Heart right ventricle (tissue), 16 donors: ENCODE measurements at regions not wholly inside any gene's neighbourhood (a gene's known extent, or its start where the extent isn't known, plus 50 kb on each side); places are given as distances from the start of the nearest gene placed in this dataset.

Experiments used
- ATAC-seq, 8 donors: fragments of 200-7000 bp; cut with Tn5 transposase; one replicate each; pipeline ENCODE4 v1.9.1; 2020; ENCODE audit warnings: mild to moderate bottlenecking in 8 of 8, moderate library complexity in 8 of 8, moderate number of reproducible peaks in 1 of 8
- DNase-seq, 2 donors: peaks; one replicate each; pipeline ENCODE4 v3.0.0-alpha.2; 2020
- H3K27ac ChIP-seq, 10 donors: fragments of 200-600 bp; sonication (generic) in 2 of 10; one replicate each; pipeline versions ENCODE4 v1.5.0 to v1.8.0; 2020 to 2022; ENCODE audit warnings: mild to moderate bottlenecking in 3 of 10
- H3K27me3 ChIP-seq, 7 donors: fragments of 200-600 bp; one replicate each; pipeline ENCODE4 v1.8.0; 2021 to 2022; ENCODE audit warnings: mild to moderate bottlenecking in 2 of 7
- H3K36me3 ChIP-seq, 9 donors: fragments of 200-600 bp; sonication (generic) in 1 of 9; one replicate each; pipeline versions ENCODE4 v1.5.0 to v1.8.0; 2020 to 2022; ENCODE audit warnings: mild to moderate bottlenecking in 2 of 9
- H3K4me1 ChIP-seq, 9 donors: fragments of 200-600 bp; sonication (generic) in 1 of 9; one replicate each; pipeline versions ENCODE4 v1.5.0 to v1.8.0; 2020 to 2022; ENCODE audit warnings: mild to moderate bottlenecking in 4 of 9
- H3K4me3 ChIP-seq, 10 donors: fragments of 200-600 bp; sonication (generic) in 2 of 10; one replicate each; pipeline versions ENCODE4 v1.5.0 to v1.8.0; 2020 to 2022; ENCODE audit warnings: mild to moderate bottlenecking in 7 of 10, moderate library complexity in 2 of 10
- H3K9me3 ChIP-seq, 11 donors: fragments of 200-600 bp in 10 of 11; sonication (generic) in 2 of 11; one replicate each; pipeline versions ENCODE4 v1.5.0 to v1.8.0; 2013 to 2022; ENCODE audit warnings: mild to moderate bottlenecking in 2 of 11, control low read depth in 1 of 11, moderate library complexity in 1 of 11
- WGBS, 2 donors: extraction: QIAGEN DNeasy Blood & Tissue Kit; methylation state at CpG; one replicate each; pipeline ENCODE4 v1.1.7; 2013; ENCODE audit warnings: inconsistent platforms in 1 of 2; 5-methylcytosine and 5-hydroxymethylcytosine counted together
- intact Hi-C, 10 donors: fragments of 100-400 bp; cut with DNase I; formaldehyde crosslinking; loops; one replicate each; pipeline versions ENCODE4 v1.11.1 to v1.14.2; 2022
- TF ChIP-seq, protein P1 (sequence below), 9 donors: fragments of 200-600 bp; sonication (generic) in 2 of 9; IDR thresholded peaks; one replicate each; pipeline versions ENCODE4 v1.5.0 to v1.8.0; 2021 to 2022; ENCODE audit warnings: antibody characterized with exemption in 9 of 9, mild to moderate bottlenecking in 5 of 9, moderate library complexity in 1 of 9
- donor health status: Arrhythmogenic right ventricular cardiomyopathy.
- donor health status: ischemic (EF 13 %, LVEDD 7.1; RV severe dilation, severe dysfunction).
- donor health status: healthy with polysubstance abuse.
- donor health status: DM: no; HTN: yes; CAD: no.
- donor health status: DM: no; HTN: no; CAD: no.
- donor health status: ischemic (EF 25% LVEDD 6.9; RV normal size, moderate dysfunction).
- donor health status: ischemic (EF 25% LVEDD 5.7; RV mildly dilated, moderate dysfunction).
- donor health status: healthy.
- donor health status: DM: yes; HTN: yes; CAD: no.
- donor health status: Ischemic cardiomyopathy.
- donor health status: ischemic (EF 35%, LVEDD 5.7; RV mildly dilated, moderate dysfunction).
- donor health status: nonischemic (EF 11% LVEDD 7.7; RV severe dilation, severe dysfunction).
- donor health status: DM: yes; HTN: yes; CAD: no.
- donor health status: PGD.
- donor health status: ischemic (EF 29% LVEDD 5.4; RV normal size, mild dysfunction).
- donor health status: nonischemic (EF 23%, LVEDD 6.1; RV moderate dilation, normal function).

DNA sequence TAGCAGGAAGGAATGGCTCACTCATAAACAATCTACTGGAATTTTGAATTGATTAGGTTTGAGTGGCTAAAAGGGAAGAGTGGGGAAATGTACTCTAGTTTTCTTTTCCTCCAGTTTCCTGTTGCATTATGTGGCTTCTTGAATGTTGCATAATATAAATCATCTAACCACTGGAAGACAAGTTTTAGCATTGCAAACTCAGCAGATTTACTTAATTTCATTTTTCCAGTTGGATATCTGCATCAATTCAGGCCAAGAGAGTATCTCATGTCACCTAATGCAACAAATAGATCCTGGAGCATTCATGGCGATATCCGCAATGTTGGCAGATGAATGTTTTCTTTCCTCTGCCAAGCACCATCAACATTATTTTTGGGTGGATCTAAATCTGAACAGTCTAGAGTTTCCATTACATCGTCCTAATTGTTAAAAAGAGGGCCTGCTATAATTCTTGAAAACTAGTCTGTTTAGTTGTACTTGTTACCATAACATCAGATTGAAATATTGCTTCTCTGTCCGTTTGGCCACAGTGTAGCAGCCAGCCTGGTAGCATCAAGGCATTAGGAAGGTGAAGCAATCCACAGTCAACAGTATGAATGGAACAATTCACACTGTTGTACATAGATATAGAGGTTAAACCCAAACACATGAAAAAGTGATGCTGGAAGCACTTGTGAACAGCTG, 544.2 kb downstream of the ETNK1 start:
- H3K27ac ChIP-seq = no peak overlapping the region
- peaks cover 0 to 21% (median 0%) of the 10 kb centered on the region in 11 donors for H3K9me3 ChIP-seq
- peak in 2 of 8 donors; percentile 38 to 39 for ATAC-seq
- intact Hi-C loops = no loop called here
- no peak for DNase-seq
- H3K4me3 ChIP-seq = no peak overlapping the region
- no peaks in the 10 kb centered on the region for H3K27me3 ChIP-seq
- TF ChIP-seq, protein P1, sequence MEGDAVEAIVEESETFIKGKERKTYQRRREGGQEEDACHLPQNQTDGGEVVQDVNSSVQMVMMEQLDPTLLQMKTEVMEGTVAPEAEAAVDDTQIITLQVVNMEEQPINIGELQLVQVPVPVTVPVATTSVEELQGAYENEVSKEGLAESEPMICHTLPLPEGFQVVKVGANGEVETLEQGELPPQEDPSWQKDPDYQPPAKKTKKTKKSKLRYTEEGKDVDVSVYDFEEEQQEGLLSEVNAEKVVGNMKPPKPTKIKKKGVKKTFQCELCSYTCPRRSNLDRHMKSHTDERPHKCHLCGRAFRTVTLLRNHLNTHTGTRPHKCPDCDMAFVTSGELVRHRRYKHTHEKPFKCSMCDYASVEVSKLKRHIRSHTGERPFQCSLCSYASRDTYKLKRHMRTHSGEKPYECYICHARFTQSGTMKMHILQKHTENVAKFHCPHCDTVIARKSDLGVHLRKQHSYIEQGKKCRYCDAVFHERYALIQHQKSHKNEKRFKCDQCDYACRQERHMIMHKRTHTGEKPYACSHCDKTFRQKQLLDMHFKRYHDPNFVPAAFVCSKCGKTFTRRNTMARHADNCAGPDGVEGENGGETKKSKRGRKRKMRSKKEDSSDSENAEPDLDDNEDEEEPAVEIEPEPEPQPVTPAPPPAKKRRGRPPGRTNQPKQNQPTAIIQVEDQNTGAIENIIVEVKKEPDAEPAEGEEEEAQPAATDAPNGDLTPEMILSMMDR (IDR thresholded peaks at IDR 0.05) = no peak
- WGBS, 2 donors = 70 to 80% methylated on average over 4 of the region's 4 CpGs
- no peaks in the 10 kb centered on the region for H3K4me1 ChIP-seq
- H3K36me3 ChIP-seq = no peaks in the 10 kb centered on the region

- no peak for DNase-seq
- WGBS, 2 donors = 58 to 61% methylated on average over 3 of the region's 3 CpGs
- TF ChIP-seq, protein P1 (IDR thresholded peaks at IDR 0.05) = no peak
- Histone ChIP-seq H3K36me3 (no peaks in the 10 kb centered on the region), H3K27me3 (no peaks in the 10 kb centered on the region), H3K4me3 (no peak overlapping the region), H3K27ac (no peak overlapping the region), H3K9me3 (peaks cover 0 to 24% (median 0%) of the 10 kb centered on the region in 11 donors), H3K4me1 (no peaks in the 10 kb centered on the region)
- ATAC-seq = no peak
- intact Hi-C loops = no loop called here
Observed at GRCh38 chr12:23169696-23170013, 544.7 kb downstream of the ETNK1 start.

GRCh38 chr12:23174917-23175316, 549.9 kb downstream of the ETNK1 start:
- ATAC-seq = no peak
- intact Hi-C loops = no loop called here
- TF ChIP-seq, protein P1 (IDR thresholded peaks at IDR 0.05) = no peak
- DNase-seq = no peak
- Histone ChIP-seq H3K27me3 (no peaks in the 10 kb centered on the region), H3K4me3 (no peak overlapping the region), H3K9me3 (peaks cover 0 to 16% (median 0%) of the 10 kb centered on the region in 11 donors), H3K4me1 (no peaks in the 10 kb centered on the region), H3K27ac (no peak overlapping the region), H3K36me3 (no peaks in the 10 kb centered on the region)
- WGBS, 2 donors = 38 to 87% methylated on average over 1 of the region's 1 CpG

DNA sequence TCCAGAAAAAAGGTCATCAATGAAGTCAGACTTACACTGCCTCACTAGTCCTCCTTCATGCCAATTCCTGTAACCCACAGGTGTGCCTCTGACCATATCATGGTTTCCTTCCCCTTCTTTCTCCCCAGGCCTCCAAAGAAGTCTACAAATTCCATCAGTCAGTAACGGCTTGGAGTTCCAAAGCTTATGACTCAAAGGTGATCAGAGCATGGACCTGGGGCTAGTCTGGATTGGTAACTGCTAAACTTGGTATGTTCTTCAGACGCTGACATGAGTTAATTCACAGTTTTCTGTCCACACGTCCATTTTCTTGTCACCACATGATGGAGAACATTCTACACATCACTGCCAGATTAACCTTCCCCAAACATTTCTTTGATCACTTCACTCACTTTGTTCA, 560.4 kb downstream of the ETNK1 start:
- intact Hi-C loops = no loop called here
- DNase-seq (no peak), ATAC-seq (no peak)
- no peaks in the 10 kb centered on the region for H3K27me3 ChIP-seq
- no peak overlapping the region for H3K4me3 ChIP-seq
- WGBS, 2 donors = 53 to 55% methylated on average over 3 of the region's 3 CpGs
- TF ChIP-seq, protein P1 (IDR thresholded peaks at IDR 0.05) = no peak
- H3K9me3 ChIP-seq = no peaks in the 10 kb centered on the region
- no peaks in the 10 kb centered on the region for H3K4me1 ChIP-seq
- no peak overlapping the region for H3K27ac ChIP-seq
- H3K36me3 ChIP-seq = no peaks in the 10 kb centered on the region
